ENCODE measurements at regions not wholly inside any gene's neighbourhood (a gene's known extent, or its start where the extent isn't known, plus 50 kb on each side); places are given as distances from the start of the nearest gene placed in this dataset.

DNA sequence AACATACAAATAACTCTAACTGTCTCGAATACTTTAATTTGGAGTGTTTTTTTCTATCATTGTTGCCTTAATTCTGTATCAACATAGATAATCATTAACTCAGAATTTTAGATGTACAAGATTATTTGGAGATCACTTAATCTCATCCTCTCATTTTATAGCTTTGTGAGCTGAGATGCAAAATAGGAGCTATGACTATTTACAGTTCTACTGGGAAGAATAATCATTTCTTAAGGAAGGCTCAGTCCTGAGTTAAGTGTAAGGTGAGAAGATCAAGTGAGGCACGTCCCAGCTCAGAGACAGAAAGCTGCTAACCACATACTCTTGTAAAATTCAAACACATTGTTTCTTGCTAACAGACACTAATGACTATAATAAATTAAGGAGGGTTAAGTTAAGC is 66.2 kb downstream of the CCDC54 start:
- H3K27ac ChIP-seq (ENCODE audit: low read depth, low read length), result no peak overlapping the region
- no peaks in the 10 kb centered on the region for H3K36me3 ChIP-seq (ENCODE audit: insufficient read depth, low read length)
- H3K4me3 ChIP-seq (ENCODE audit: low read depth in 1 of 2, low read length in 2 of 2), result no peak overlapping the region
- H3K9ac ChIP-seq (ENCODE audit: low read length), result no peak overlapping the region
- no peaks in the 10 kb centered on the region for H3K9me3 ChIP-seq (ENCODE audit: low read length)
- no peaks in the 10 kb centered on the region for H3K4me1 ChIP-seq (ENCODE audit: insufficient read depth, low read length)
- H3K27me3 ChIP-seq (ENCODE audit: control insufficient read depth in 1 of 2, insufficient read depth in 2 of 2, low read length in 2 of 2), result no peaks in the 10 kb centered on the region

GRCh38 chr3:107446706-107447105 is 69.5 kb downstream of the CCDC54 start:
- no peak overlapping the region for H3K9ac ChIP-seq (ENCODE audit: low read length)
- H3K36me3 ChIP-seq (ENCODE audit: insufficient read depth, low read length), result no peaks in the 10 kb centered on the region
- H3K27me3 ChIP-seq (ENCODE audit: control insufficient read depth in 1 of 2, insufficient read depth in 2 of 2, low read length in 2 of 2), result no peaks in the 10 kb centered on the region
- H3K4me1 ChIP-seq (ENCODE audit: insufficient read depth, low read length), result no peaks in the 10 kb centered on the region
- H3K4me3 ChIP-seq (ENCODE audit: low read depth in 1 of 2, low read length in 2 of 2), result no peak overlapping the region
- no peaks in the 10 kb centered on the region for H3K9me3 ChIP-seq (ENCODE audit: low read length)
- no peak overlapping the region for H3K27ac ChIP-seq (ENCODE audit: low read depth, low read length)

- H3K27ac ChIP-seq (ENCODE audit: low read depth, low read length), result no peak overlapping the region
- no peaks in the 10 kb centered on the region for H3K4me1 ChIP-seq (ENCODE audit: insufficient read depth, low read length)
- H3K27me3 ChIP-seq (ENCODE audit: control insufficient read depth in 1 of 2, insufficient read depth in 2 of 2, low read length in 2 of 2), result no peaks in the 10 kb centered on the region
- no peaks in the 10 kb centered on the region for H3K9me3 ChIP-seq (ENCODE audit: low read length)
- no peak overlapping the region for H3K4me3 ChIP-seq (ENCODE audit: low read depth in 1 of 2, low read length in 2 of 2)
- no peaks in the 10 kb centered on the region for H3K36me3 ChIP-seq (ENCODE audit: insufficient read depth, low read length)
- no peak overlapping the region for H3K9ac ChIP-seq (ENCODE audit: low read length)
Measured at GRCh38 chr3:107450254-107450893, 72.4 kb upstream of the BBX start.

DNA sequence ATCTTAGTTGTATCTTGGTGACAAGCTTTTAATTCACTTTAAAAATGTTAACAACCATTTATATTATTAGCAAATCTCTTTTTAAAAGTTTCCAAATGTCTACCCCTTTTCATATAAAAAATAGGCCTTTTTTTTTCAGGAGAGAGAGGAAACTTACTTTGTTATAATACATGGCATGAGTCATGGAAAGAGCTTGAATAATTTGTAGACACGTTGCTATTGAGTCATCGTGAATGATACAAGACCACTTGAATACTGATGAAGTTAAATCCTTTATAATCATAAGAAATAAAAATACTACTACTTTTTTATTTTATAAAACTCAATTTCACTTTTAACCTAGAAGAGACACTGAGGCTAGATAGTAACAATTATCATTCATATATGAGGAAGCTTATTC is 70.3 kb upstream of the BBX start:
- Histone ChIP-seq H3K4me1 (ENCODE audit: insufficient read depth, low read length) (no peaks in the 10 kb centered on the region), H3K36me3 (ENCODE audit: insufficient read depth, low read length) (no peaks in the 10 kb centered on the region), H3K9me3 (ENCODE audit: low read length) (no peaks in the 10 kb centered on the region), H3K27me3 (ENCODE audit: control insufficient read depth in 1 of 2, insufficient read depth in 2 of 2, low read length in 2 of 2) (no peaks in the 10 kb centered on the region), H3K4me3 (ENCODE audit: low read depth in 1 of 2, low read length in 2 of 2) (no peak overlapping the region), H3K27ac (ENCODE audit: low read depth, low read length) (no peak overlapping the region), H3K9ac (ENCODE audit: low read length) (no peak overlapping the region)

- no peaks in the 10 kb centered on the region for H3K27me3 ChIP-seq (ENCODE audit: control insufficient read depth in 1 of 2, insufficient read depth in 2 of 2, low read length in 2 of 2)
- H3K27ac ChIP-seq (ENCODE audit: low read depth, low read length), result no peak overlapping the region
- H3K36me3 ChIP-seq (ENCODE audit: insufficient read depth, low read length), result no peaks in the 10 kb centered on the region
- no peak overlapping the region for H3K4me3 ChIP-seq (ENCODE audit: low read depth in 1 of 2, low read length in 2 of 2)
- H3K9me3 ChIP-seq (ENCODE audit: low read length), result no peaks in the 10 kb centered on the region
- H3K9ac ChIP-seq (ENCODE audit: low read length), result no peak overlapping the region
- no peaks in the 10 kb centered on the region for H3K4me1 ChIP-seq (ENCODE audit: insufficient read depth, low read length)
Measured at GRCh38 chr3:107453504-107453903, 69.3 kb upstream of the BBX start.

DNA sequence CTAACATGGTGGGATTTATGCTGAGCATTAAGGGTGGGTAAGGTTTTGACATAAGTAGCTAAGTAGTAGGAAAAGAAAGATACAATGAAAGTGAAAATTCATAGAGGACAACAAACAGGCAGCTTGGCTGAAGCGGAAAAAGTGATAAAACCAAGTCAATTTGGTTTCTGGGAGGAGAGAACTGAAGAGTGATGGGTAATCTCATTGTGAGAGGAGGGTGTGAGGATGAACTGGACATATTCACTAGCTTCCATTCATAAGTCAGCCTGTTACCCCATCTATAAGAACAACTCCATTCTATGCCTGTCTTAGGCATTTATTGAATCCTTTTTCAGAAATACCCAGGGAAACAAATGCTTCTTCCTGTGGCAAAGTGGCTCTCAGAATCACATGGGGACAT is 67.1 kb upstream of the BBX start:
- H3K27me3 ChIP-seq (ENCODE audit: control insufficient read depth in 1 of 2, insufficient read depth in 2 of 2, low read length in 2 of 2), result no peaks in the 10 kb centered on the region
- H3K4me1 ChIP-seq (ENCODE audit: insufficient read depth, low read length), result no peaks in the 10 kb centered on the region
- no peaks in the 10 kb centered on the region for H3K9me3 ChIP-seq (ENCODE audit: low read length)
- H3K27ac ChIP-seq (ENCODE audit: low read depth, low read length), result no peak overlapping the region
- no peak overlapping the region for H3K9ac ChIP-seq (ENCODE audit: low read length)
- H3K4me3 ChIP-seq (ENCODE audit: low read depth in 1 of 2, low read length in 2 of 2), result no peak overlapping the region
- H3K36me3 ChIP-seq (ENCODE audit: insufficient read depth, low read length), result no peaks in the 10 kb centered on the region

DNA sequence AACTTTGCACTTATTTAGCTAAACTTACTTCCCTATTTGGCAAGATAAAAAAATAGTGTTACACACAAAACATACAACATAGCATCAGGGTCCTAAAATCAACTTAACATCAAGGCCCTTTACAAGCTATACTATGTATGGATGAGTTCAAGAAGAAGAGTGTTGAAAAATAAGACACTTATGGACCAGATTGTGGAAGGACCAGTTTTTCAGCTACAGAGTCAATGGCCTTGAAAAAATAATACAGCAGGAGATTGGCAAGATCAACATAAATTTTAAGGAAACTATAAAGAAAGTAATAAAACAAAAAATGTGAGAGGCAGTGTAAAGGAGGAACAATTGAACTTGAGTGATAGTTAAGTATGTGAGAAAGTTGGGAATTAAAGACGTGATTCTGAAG is 66.3 kb upstream of the BBX start:
- Histone ChIP-seq H3K4me3 (ENCODE audit: low read depth in 1 of 2, low read length in 2 of 2) (no peak overlapping the region), H3K27ac (ENCODE audit: low read depth, low read length) (no peak overlapping the region), H3K4me1 (ENCODE audit: insufficient read depth, low read length) (no peaks in the 10 kb centered on the region), H3K9me3 (ENCODE audit: low read length) (no peaks in the 10 kb centered on the region), H3K27me3 (ENCODE audit: control insufficient read depth in 1 of 2, insufficient read depth in 2 of 2, low read length in 2 of 2) (no peaks in the 10 kb centered on the region), H3K9ac (ENCODE audit: low read length) (no peak overlapping the region), H3K36me3 (ENCODE audit: insufficient read depth, low read length) (no peaks in the 10 kb centered on the region)

- H3K27ac ChIP-seq (ENCODE audit: low read depth, low read length), result no peak overlapping the region
- H3K27me3 ChIP-seq (ENCODE audit: control insufficient read depth in 1 of 2, insufficient read depth in 2 of 2, low read length in 2 of 2), result no peaks in the 10 kb centered on the region
- no peak overlapping the region for H3K4me3 ChIP-seq (ENCODE audit: low read depth in 1 of 2, low read length in 2 of 2)
- no peaks in the 10 kb centered on the region for H3K4me1 ChIP-seq (ENCODE audit: insufficient read depth, low read length)
- H3K36me3 ChIP-seq (ENCODE audit: insufficient read depth, low read length), result no peaks in the 10 kb centered on the region
- no peaks in the 10 kb centered on the region for H3K9me3 ChIP-seq (ENCODE audit: low read length)
- H3K9ac ChIP-seq (ENCODE audit: low read length), result no peak overlapping the region
Measured at GRCh38 chr3:107458871-107459270, 63.9 kb upstream of the BBX start.

- no peaks in the 10 kb centered on the region for H3K9me3 ChIP-seq (ENCODE audit: low read length)
- H3K36me3 ChIP-seq (ENCODE audit: insufficient read depth, low read length), result no peaks in the 10 kb centered on the region
- H3K4me3 ChIP-seq (ENCODE audit: low read depth in 1 of 2, low read length in 2 of 2), result no peak overlapping the region
- no peak overlapping the region for H3K9ac ChIP-seq (ENCODE audit: low read length)
- H3K4me1 ChIP-seq (ENCODE audit: insufficient read depth, low read length), result no peaks in the 10 kb centered on the region
- H3K27ac ChIP-seq (ENCODE audit: low read depth, low read length), result no peak overlapping the region
- no peaks in the 10 kb centered on the region for H3K27me3 ChIP-seq (ENCODE audit: control insufficient read depth in 1 of 2, insufficient read depth in 2 of 2, low read length in 2 of 2)
Measured at GRCh38 chr3:107461721-107462120, 61.0 kb upstream of the BBX start.

GRCh38 chr3:107464037-107464436 is 58.7 kb upstream of the BBX start:
- Histone ChIP-seq H3K9me3 (ENCODE audit: low read length) (no peaks in the 10 kb centered on the region), H3K36me3 (ENCODE audit: insufficient read depth, low read length) (no peaks in the 10 kb centered on the region), H3K27ac (ENCODE audit: low read depth, low read length) (no peak overlapping the region), H3K27me3 (ENCODE audit: control insufficient read depth in 1 of 2, insufficient read depth in 2 of 2, low read length in 2 of 2) (no peaks in the 10 kb centered on the region), H3K9ac (ENCODE audit: low read length) (no peak overlapping the region), H3K4me1 (ENCODE audit: insufficient read depth, low read length) (no peaks in the 10 kb centered on the region), H3K4me3 (ENCODE audit: low read depth in 1 of 2, low read length in 2 of 2) (no peak overlapping the region)

DNA sequence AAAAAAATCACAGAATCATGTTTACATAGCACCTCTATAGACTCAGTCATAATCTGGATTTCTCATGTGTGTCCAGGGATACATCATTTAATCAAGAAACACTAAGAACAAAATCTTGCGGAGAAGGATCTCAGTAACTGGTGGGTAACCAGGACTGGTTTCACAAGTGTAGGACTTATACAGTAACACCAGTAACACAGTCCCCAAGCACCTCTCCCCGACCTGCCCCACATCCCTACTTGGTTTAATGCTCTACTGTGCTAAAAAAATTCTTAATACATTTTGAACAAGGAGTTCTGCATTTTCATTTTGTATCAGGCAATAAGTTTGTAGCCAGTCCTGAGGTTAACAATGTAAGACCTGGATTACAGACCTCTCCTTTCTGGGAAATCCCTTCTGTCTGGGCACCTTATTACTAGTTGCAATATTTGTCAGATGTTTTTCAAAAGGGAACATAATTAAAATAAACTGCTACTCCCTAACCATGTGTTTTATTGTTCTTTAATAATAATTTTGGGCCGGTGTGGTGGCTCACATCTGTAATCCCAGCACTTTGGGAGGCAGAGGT is 57.6 kb upstream of the BBX start:
- Histone ChIP-seq H3K27ac (ENCODE audit: low read depth, low read length) (no peak overlapping the region), H3K36me3 (ENCODE audit: insufficient read depth, low read length) (no peaks in the 10 kb centered on the region), H3K9ac (ENCODE audit: low read length) (no peak overlapping the region), H3K9me3 (ENCODE audit: low read length) (no peaks in the 10 kb centered on the region), H3K27me3 (ENCODE audit: control insufficient read depth in 1 of 2, insufficient read depth in 2 of 2, low read length in 2 of 2) (no peaks in the 10 kb centered on the region), H3K4me1 (ENCODE audit: insufficient read depth, low read length) (no peaks in the 10 kb centered on the region), H3K4me3 (ENCODE audit: low read depth in 1 of 2, low read length in 2 of 2) (no peak overlapping the region)

DNA sequence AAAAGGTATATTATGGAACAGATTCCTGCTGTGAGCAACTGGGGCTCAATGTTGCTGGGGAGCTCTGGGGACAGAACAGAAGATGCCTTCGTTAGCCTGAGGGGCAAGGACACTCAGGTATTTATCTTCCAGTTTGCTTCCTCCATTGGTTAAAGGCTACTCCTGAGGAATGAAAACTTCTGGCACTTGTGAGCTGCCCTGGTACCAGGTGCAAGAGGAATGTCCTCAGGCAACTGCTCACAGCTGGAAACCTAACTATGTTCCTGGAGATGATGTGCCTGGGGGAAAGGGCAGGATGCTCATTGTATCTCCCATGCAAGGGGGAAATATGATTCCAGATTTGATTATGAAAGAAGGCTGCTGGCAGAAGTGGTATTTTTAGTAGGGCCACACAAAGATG is 54.0 kb upstream of the BBX start:
- Histone ChIP-seq H3K27ac (ENCODE audit: low read depth, low read length) (no peak overlapping the region), H3K9ac (ENCODE audit: low read length) (no peak overlapping the region), H3K9me3 (ENCODE audit: low read length) (no peaks in the 10 kb centered on the region), H3K4me1 (ENCODE audit: insufficient read depth, low read length) (no peaks in the 10 kb centered on the region), H3K4me3 (ENCODE audit: low read depth in 1 of 2, low read length in 2 of 2) (no peak overlapping the region), H3K36me3 (ENCODE audit: insufficient read depth, low read length) (no peaks in the 10 kb centered on the region), H3K27me3 (ENCODE audit: control insufficient read depth in 1 of 2, insufficient read depth in 2 of 2, low read length in 2 of 2) (no peaks in the 10 kb centered on the region)
